Peyer's patch (tissue), 4 donors: ENCODE measurements at regions not wholly inside any gene's neighbourhood (a gene's known extent, or its start where the extent isn't known, plus 50 kb on each side); places are given as distances from the start of the nearest gene placed in this dataset.

Source experiments
- POLR2A ChIP-seq, 2 donors: fragments of 450-650 bp; IDR thresholded peaks; one replicate each; pipeline ENCODE4 v1.5.1; 2017; ENCODE audit warnings: antibody characterized with exemption in 2 of 2, mild to moderate bottlenecking in 2 of 2, moderate library complexity in 2 of 2
- TF ChIP-seq, protein P1 (sequence below), 6 experiments: fragments of 450-650 bp in 4 of 6; fragments of 200-600 bp in 2 of 6; sonication (generic) in 1 of 6; IDR thresholded peaks; one replicate each; pipeline ENCODE4 v1.5.1; 2017 to 2019; ENCODE audit warnings: antibody characterized with exemption in 6 of 6, mild to moderate bottlenecking in 3 of 6, moderate library complexity in 1 of 6

DNA sequence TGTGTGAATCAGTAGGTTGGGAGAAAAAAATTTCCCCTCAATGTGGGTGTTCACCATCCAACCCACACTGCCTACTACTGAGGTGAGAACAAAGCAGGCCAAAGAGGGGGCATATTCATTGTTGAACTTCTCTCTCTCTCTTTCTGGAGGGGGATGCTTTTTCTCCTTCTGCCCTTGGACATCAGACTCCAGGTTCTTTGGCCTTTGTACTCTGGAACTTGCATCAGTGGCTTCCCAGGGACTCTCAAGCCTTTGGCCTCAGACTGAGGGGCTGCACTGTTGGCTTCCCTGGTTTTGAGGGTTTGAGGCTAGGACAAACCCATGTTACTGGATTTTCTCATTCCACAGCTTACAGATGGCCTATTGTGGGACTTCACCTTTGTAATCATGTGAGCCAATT lies 417.2 kb downstream of the ELAVL2 start:
- TF ChIP-seq, protein P1, sequence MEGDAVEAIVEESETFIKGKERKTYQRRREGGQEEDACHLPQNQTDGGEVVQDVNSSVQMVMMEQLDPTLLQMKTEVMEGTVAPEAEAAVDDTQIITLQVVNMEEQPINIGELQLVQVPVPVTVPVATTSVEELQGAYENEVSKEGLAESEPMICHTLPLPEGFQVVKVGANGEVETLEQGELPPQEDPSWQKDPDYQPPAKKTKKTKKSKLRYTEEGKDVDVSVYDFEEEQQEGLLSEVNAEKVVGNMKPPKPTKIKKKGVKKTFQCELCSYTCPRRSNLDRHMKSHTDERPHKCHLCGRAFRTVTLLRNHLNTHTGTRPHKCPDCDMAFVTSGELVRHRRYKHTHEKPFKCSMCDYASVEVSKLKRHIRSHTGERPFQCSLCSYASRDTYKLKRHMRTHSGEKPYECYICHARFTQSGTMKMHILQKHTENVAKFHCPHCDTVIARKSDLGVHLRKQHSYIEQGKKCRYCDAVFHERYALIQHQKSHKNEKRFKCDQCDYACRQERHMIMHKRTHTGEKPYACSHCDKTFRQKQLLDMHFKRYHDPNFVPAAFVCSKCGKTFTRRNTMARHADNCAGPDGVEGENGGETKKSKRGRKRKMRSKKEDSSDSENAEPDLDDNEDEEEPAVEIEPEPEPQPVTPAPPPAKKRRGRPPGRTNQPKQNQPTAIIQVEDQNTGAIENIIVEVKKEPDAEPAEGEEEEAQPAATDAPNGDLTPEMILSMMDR (IDR thresholded peaks at IDR 0.05) = no peak
- TF ChIP-seq POLR2A (IDR thresholded peaks at IDR 0.05) = no peak
